Cardiac muscle cell (in vitro differentiated cells and primary cell): ENCODE measurements at regions not wholly inside any gene's neighbourhood (a gene's known extent, or its start where the extent isn't known, plus 50 kb on each side); places are given as distances from the start of the nearest gene placed in this dataset.

Experiments
- DNase-seq, 2 donors: peaks; one replicate each; pipeline versions ENCODE4 v3.0.0 to v3.0.0-alpha.2; 2010 to 2017; ENCODE audit warnings: low read depth in 1 of 2, low spot score in 1 of 2
- H3K27ac ChIP-seq: fragments of 200-600 bp; sonication (generic); 2 replicates; pipeline ENCODE4 v1.5.1; 2016
- H3K27me3 ChIP-seq: fragments of 200-600 bp; sonication (generic); 2 replicates; pipeline ENCODE4 v1.6.0; 2016; ENCODE audit warnings: control low read depth
- H3K36me3 ChIP-seq: fragments of 200-600 bp; sonication (generic); 2 replicates; pipeline ENCODE4 v1.5.1; 2016; ENCODE audit warnings: control low read depth
- H3K4me1 ChIP-seq: fragments of 200-600 bp; sonication (generic); 2 replicates; pipeline ENCODE4 v1.8.1; 2017; ENCODE audit warnings: low read depth, mild to moderate bottlenecking, mixed run types
- H3K4me3 ChIP-seq: fragments of 200-600 bp; sonication (generic); 2 replicates; pipeline ENCODE4 v1.5.1; 2016; ENCODE audit warnings: mild to moderate bottlenecking
- H3K9me3 ChIP-seq: fragments of 200-600 bp; sonication (generic); 2 replicates; pipeline ENCODE4 v1.5.1; 2017; ENCODE audit warnings: low read depth, mild to moderate bottlenecking, control low read depth
- CTCF ChIP-seq: IDR thresholded peaks from 2 replicates; pipeline ENCODE4 v1.5.1; 2012; ENCODE audit warnings: low read depth, mild to moderate bottlenecking, low read length

GRCh38 chr1:22216210-22216883 lies 73.5 kb upstream of the WNT4 start:
- Histone ChIP-seq H3K27me3 (peaks cover 12% of the 10 kb centered on the region), H3K4me1 (no peaks in the 10 kb centered on the region), H3K27ac (no peak overlapping the region), H3K4me3 (no peak overlapping the region), H3K36me3 (no peaks in the 10 kb centered on the region), H3K9me3 (no peaks in the 10 kb centered on the region)
- DNase-seq, result peak in 1 of 2 donors; percentile 72
- no peak for TF ChIP-seq CTCF

- Histone ChIP-seq H3K27me3 (peaks cover 12% of the 10 kb centered on the region), H3K27ac (no peak overlapping the region), H3K36me3 (no peaks in the 10 kb centered on the region), H3K4me3 (no peak overlapping the region), H3K9me3 (no peaks in the 10 kb centered on the region), H3K4me1 (no peaks in the 10 kb centered on the region)
- no peak for TF ChIP-seq CTCF
- DNase-seq, result no peak
Measured at GRCh38 chr1:22216966-22217365, 74.1 kb upstream of the WNT4 start.

GRCh38 chr1:22217811-22218460 lies 75.0 kb upstream of the WNT4 start:
- DNase-seq, result no peak
- Histone ChIP-seq H3K4me1 (no peaks in the 10 kb centered on the region), H3K27me3 (peaks cover 5% of the 10 kb centered on the region), H3K9me3 (no peaks in the 10 kb centered on the region), H3K36me3 (no peaks in the 10 kb centered on the region), H3K27ac (no peak overlapping the region), H3K4me3 (no peak overlapping the region)
- TF ChIP-seq CTCF, result no peak

- no peaks in the 10 kb centered on the region for H3K9me3 ChIP-seq
- no peaks in the 10 kb centered on the region for H3K4me1 ChIP-seq
- H3K36me3 ChIP-seq, result no peaks in the 10 kb centered on the region
- TF ChIP-seq CTCF, result no peak
- H3K27me3 ChIP-seq, result peaks cover 3% of the 10 kb centered on the region
- no peak overlapping the region for H3K27ac ChIP-seq
- no peak overlapping the region for H3K4me3 ChIP-seq
- no peak for DNase-seq
Measured at GRCh38 chr1:22218618-22219250, 75.8 kb upstream of the WNT4 start.

- Histone ChIP-seq H3K9me3 (no peaks in the 10 kb centered on the region), H3K4me3 (no peak overlapping the region), H3K36me3 (no peaks in the 10 kb centered on the region), H3K27me3 (peaks cover 3% of the 10 kb centered on the region), H3K4me1 (no peaks in the 10 kb centered on the region), H3K27ac (no peak overlapping the region)
- TF ChIP-seq CTCF, result no peak
- no peak for DNase-seq
Measured at GRCh38 chr1:22221233-22221780, 78.4 kb upstream of the WNT4 start.
